A673 (cell line): ENCODE measurements at regions not wholly inside any gene's neighbourhood (a gene's known extent, or its start where the extent isn't known, plus 50 kb on each side); places are given as distances from the start of the nearest gene placed in this dataset.

ENCODE experiments used
- BruUV-seq: library from RNA; stranded (reverse); fragments of 400-500 nt; replicated peaks from 2 replicates; lab custom pipeline; 2021; lab: Mats Ljungman, UMichigan
- CTCF ChIA-PET: fragments of 300-600 bp; sonication (Branson Sonifier 250); formaldehyde crosslinking; loops from one replicate; lab custom pipeline; 2022; ENCODE audit warnings: antibody characterized with exemption; lab: Charles Lee
- POLR2A ChIA-PET: fragments of 300-600 bp; sonication (Branson Sonifier 250); formaldehyde crosslinking; loops from one replicate; lab custom pipeline; 2022; ENCODE audit warnings: antibody characterized with exemption; ENCODE audit not compliant: low non-redundant PET; lab: Charles Lee
- DNase-seq: peaks from one replicate; pipeline ENCODE4 v3.0.0-alpha.2; 2015; ENCODE audit warnings: low spot score
- H3K27ac ChIP-seq: fragments of 200-600 bp; sonication (generic); 2 replicates; pipeline ENCODE4 v1.5.1; 2016; ENCODE audit warnings: mixed run types, low read depth, mild to moderate bottlenecking, mixed read lengths, antibody characterized with exemption, low read length; ENCODE audit not compliant: poor library complexity, severe bottlenecking
- H3K27me3 ChIP-seq: fragments of 200-600 bp; sonication (generic); replicated peaks from 2 replicates; pipeline ENCODE4 v1.6.1; 2017; ENCODE audit warnings: mixed run types, low read depth, mild to moderate bottlenecking, mixed read lengths, antibody characterized with exemption, low read length; ENCODE audit not compliant: insufficient read depth, poor library complexity
- H3K36me3 ChIP-seq: fragments of 200-600 bp; sonication (generic); 2 replicates; pipeline ENCODE4 v1.6.1; 2016; ENCODE audit warnings: mixed run types, mild to moderate bottlenecking, mixed read lengths, antibody characterized with exemption, low read length; ENCODE audit not compliant: insufficient read depth, poor library complexity, severe bottlenecking
- H3K4me1 ChIP-seq: fragments of 200-600 bp; sonication (generic); 2 replicates; pipeline ENCODE4 v1.6.1; 2017; ENCODE audit warnings: mixed run types, mild to moderate bottlenecking, mixed read lengths, antibody characterized with exemption, low read length; ENCODE audit not compliant: insufficient read depth, poor library complexity, severe bottlenecking
- H3K4me3 ChIP-seq: fragments of 200-600 bp; sonication (generic); 2 replicates; pipeline ENCODE4 v1.5.1; 2016; ENCODE audit warnings: low read depth, mixed run types, mild to moderate bottlenecking, mixed read lengths, low read length; ENCODE audit not compliant: poor library complexity, severe bottlenecking
- H3K9me3 ChIP-seq: fragments of 200-600 bp; sonication (generic); 2 replicates; pipeline ENCODE4 v1.6.1; 2016; ENCODE audit warnings: mixed run types, low read depth, mild to moderate bottlenecking, mixed read lengths, antibody characterized with exemption, low read length; ENCODE audit not compliant: poor library complexity, severe bottlenecking
- CTCF ChIP-seq: fragments of 300-800, 200-600 bp; sonication (generic); conservative IDR thresholded peaks from 2 replicates; pipeline ENCODE4 v1.5.1; 2017; ENCODE audit warnings: low read depth, mild to moderate bottlenecking, antibody characterized with exemption, low read length, moderate library complexity, mixed read lengths
- EZH2 ChIP-seq: fragments of 200-600 bp; sonication (generic); IDR thresholded peaks from 2 replicates; pipeline ENCODE4 v1.6.1; 2017; ENCODE audit warnings: borderline replicate concordance, low read depth, mild to moderate bottlenecking, mixed read lengths, antibody characterized with exemption, low read length; ENCODE audit not compliant: poor library complexity, severe bottlenecking
- intact Hi-C: fragments of 100-400 bp; cut with micrococcal nuclease; formaldehyde crosslinking; loops from one replicate; pipeline ENCODE4 v1.10.0; 2022; ENCODE audit not compliant: unreplicated experiment

DNA sequence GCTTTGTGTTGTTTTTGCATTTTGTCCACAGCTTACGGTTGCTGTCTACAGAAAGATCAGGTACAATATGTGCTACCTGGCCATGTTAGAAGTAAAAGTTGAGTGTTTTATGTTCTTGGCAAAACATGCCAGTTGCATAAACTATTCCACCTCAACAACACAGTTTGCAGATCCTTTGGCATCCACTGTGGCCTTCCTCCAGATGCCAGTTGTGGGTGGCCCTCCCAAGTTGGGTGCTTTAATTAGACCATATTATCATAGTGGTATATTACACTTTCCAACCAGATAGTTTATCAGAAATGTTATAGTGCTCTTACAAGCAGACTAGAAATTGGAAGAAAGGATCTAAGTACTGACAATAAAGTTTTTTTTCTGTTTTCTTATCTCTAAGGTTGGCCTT lies 386.9 kb upstream of the KCNN2 start:
- DNase-seq: no peak
- POLR2A ChIA-PET: no interaction called here
- Histone ChIP-seq H3K4me1 (no peaks in the 10 kb centered on the region), H3K27ac (no peak overlapping the region), H3K27me3 (no peaks in the 10 kb centered on the region), H3K4me3 (no peak overlapping the region), H3K36me3 (no peaks in the 10 kb centered on the region), H3K9me3 (no peaks in the 10 kb centered on the region)
- CTCF ChIA-PET: no interaction called here
- intact Hi-C loops: no loop called here
- no peak for TF ChIP-seq EZH2
- TF ChIP-seq CTCF: no peak
- BruUV-seq: no TSS peak

DNA sequence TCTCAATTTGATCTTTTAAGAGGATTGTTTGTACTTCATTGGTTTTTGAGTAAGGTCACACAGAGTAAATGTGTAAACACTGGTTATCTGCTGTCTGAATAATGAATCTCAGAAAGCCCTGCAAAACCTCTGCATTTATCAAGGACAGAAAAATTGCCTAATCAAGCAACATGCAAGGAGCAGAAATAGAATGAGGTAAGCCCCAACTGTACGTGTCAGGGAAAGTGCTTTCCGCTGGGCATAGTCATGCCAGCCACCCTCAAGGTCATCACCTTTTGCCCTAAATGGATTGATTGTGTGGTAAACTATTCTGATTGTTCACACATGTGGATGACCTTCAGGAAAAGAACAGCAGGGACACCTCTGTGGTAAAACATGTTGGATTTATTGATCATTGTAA lies 376.9 kb upstream of the KCNN2 start:
- intact Hi-C loops: no loop called here
- no peaks in the 10 kb centered on the region for H3K4me1 ChIP-seq
- CTCF ChIA-PET: no interaction called here
- TF ChIP-seq CTCF: no peak
- no peak for TF ChIP-seq EZH2
- POLR2A ChIA-PET: no interaction called here
- no peak overlapping the region for H3K4me3 ChIP-seq
- BruUV-seq: no TSS peak
- DNase-seq: no peak
- H3K36me3 ChIP-seq: no peaks in the 10 kb centered on the region
- H3K27me3 ChIP-seq: no peaks in the 10 kb centered on the region
- H3K27ac ChIP-seq: no peak overlapping the region
- no peaks in the 10 kb centered on the region for H3K9me3 ChIP-seq

DNA sequence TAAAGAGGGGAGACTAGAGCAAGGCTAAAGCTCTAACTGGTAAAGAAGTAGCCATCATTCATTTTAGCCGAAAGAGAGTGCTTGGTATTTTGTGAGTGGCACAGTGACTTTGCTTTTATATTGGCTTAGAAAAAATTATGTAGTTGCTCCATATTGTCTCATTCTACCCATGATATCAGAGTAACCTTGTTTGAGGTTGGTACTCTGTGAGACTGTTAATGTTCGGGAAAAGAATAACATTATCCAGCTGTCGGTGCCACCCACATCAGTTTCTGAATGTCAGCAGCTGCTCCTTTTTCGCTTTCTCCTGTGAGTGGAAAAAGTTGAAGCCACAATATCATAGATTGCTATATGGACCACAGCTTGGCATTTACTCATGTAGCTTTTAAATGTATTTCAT lies 376.4 kb upstream of the KCNN2 start:
- DNase-seq: no peak
- H3K27ac ChIP-seq: no peak overlapping the region
- no TSS peak for BruUV-seq
- no peak overlapping the region for H3K4me3 ChIP-seq
- intact Hi-C loops: no loop called here
- TF ChIP-seq CTCF: no peak
- no peak for TF ChIP-seq EZH2
- H3K27me3 ChIP-seq: no peaks in the 10 kb centered on the region
- no peaks in the 10 kb centered on the region for H3K9me3 ChIP-seq
- H3K4me1 ChIP-seq: no peaks in the 10 kb centered on the region
- ChIA-PET CTCF (no interaction called here), POLR2A (no interaction called here)
- no peaks in the 10 kb centered on the region for H3K36me3 ChIP-seq
